Hepatocyte (in vitro differentiated cells): ENCODE measurements at regions not wholly inside any gene's neighbourhood (a gene's known extent, or its start where the extent isn't known, plus 50 kb on each side); places are given as distances from the start of the nearest gene placed in this dataset.

Experiments
- DNase-seq: peaks from one replicate; pipeline ENCODE4 v3.0.0-alpha.2; 2016; ENCODE audit warnings: low spot score
- H2AFZ ChIP-seq: fragments of 200-600 bp; sonication (generic); 2 replicates; pipeline ENCODE4 v1.6.0; 2016; ENCODE audit warnings: antibody characterized with exemption, mild to moderate bottlenecking
- H3K27ac ChIP-seq: fragments of 200-600 bp; sonication (generic); 2 replicates; pipeline ENCODE4 v1.5.1; 2016; ENCODE audit warnings: mild to moderate bottlenecking
- H3K27me3 ChIP-seq: fragments of 200-600 bp; sonication (generic); 2 replicates; pipeline ENCODE4 v1.6.1; 2016
- H3K36me3 ChIP-seq: fragments of 200-600 bp; sonication (generic); replicated peaks from 2 replicates; pipeline ENCODE4 v1.5.1; 2016; ENCODE audit warnings: low read depth; ENCODE audit not compliant: insufficient read depth
- H3K4me1 ChIP-seq: fragments of 200-600 bp; sonication (generic); 2 replicates; pipeline ENCODE4 v1.5.1; 2016; ENCODE audit warnings: mild to moderate bottlenecking, moderate library complexity; ENCODE audit not compliant: insufficient read depth
- H3K4me2 ChIP-seq: fragments of 200-600 bp; sonication (generic); 2 replicates; pipeline ENCODE4 v1.6.0; 2016
- H3K4me3 ChIP-seq: fragments of 200-600 bp; sonication (generic); 2 replicates; pipeline ENCODE4 v1.5.1; 2016; ENCODE audit warnings: mild to moderate bottlenecking
- H3K79me2 ChIP-seq: fragments of 200-600 bp; sonication (generic); 2 replicates; pipeline ENCODE4 v1.6.0; 2017; ENCODE audit warnings: mild to moderate bottlenecking
- H3K9me2 ChIP-seq: fragments of 200-600 bp; sonication (generic); replicated peaks from 2 replicates; pipeline ENCODE4 v1.6.0; 2017; ENCODE audit warnings: mild to moderate bottlenecking; ENCODE audit not compliant: insufficient read depth
- H3K9me3 ChIP-seq: fragments of 200-600 bp; sonication (generic); 2 replicates; pipeline ENCODE4 v1.5.1; 2016; ENCODE audit warnings: low read depth, mild to moderate bottlenecking
- H4K20me1 ChIP-seq: fragments of 200-600 bp; sonication (generic); 2 replicates; pipeline ENCODE4 v1.6.0; 2016; ENCODE audit warnings: mild to moderate bottlenecking; ENCODE audit not compliant: insufficient read depth, poor library complexity, severe bottlenecking
- EZH2 ChIP-seq: fragments of 200-600 bp; sonication (generic); IDR thresholded peaks from 2 replicates; pipeline ENCODE4 v1.6.1; 2016; ENCODE audit warnings: antibody characterized with exemption, mild to moderate bottlenecking, borderline replicate concordance
- EZH2phosphoT487 ChIP-seq: fragments of 200-600 bp; sonication (generic); IDR thresholded peaks from one replicate; pipeline ENCODE4 v1.6.1; 2018; ENCODE audit warnings: antibody characterized with exemption, mild to moderate bottlenecking, low read depth, moderate library complexity; ENCODE audit not compliant: unreplicated experiment, severe bottlenecking
- WGBS: methylation state at CpG from one replicate; pipeline ENCODE4 v1.1.6; 2016; ENCODE audit warnings: low lambda C conversion rate; ENCODE audit errors: missing lambda C conversion rate; 5-methylcytosine and 5-hydroxymethylcytosine counted together
- TF ChIP-seq, protein P1 (sequence below): fragments of 200-600 bp; sonication (generic); IDR thresholded peaks from 2 replicates; pipeline ENCODE4 v1.5.1; 2016; ENCODE audit warnings: antibody characterized with exemption, mild to moderate bottlenecking; ENCODE audit not compliant: poor library complexity

DNA sequence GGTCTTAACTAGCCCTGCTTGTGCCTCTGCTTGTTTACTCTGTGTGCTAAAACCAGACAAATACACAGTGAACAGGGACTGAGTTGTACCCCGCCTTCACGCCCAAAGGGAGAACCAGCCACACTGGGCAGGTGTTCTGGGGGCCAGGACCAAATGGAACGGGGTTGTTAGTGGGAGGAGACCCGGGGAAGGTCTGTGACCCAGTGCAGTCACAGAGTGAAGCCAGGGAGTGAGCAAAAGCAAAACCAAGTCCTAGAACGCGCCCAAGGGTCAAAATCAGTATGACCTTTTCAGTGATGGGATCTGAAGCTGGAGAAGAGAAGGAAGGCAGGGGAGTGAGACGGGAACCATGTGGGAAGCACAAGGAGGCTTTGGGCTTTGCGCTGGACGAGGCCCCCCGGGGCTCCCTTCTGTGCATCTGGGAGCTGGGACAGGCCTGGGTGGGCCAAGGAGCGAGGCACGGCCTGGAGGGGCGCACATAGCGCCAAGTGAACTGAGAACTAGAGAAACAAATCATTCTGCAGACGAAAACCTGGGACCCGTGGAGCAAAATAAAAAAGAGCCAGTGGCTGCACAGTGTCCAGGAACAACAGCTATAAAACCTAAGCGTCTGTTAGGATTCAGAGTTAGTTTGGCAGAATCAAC is 78.3 kb upstream of the ALDH1A3 start:
- Histone ChIP-seq H3K36me3 (no peaks in the 10 kb centered on the region), H3K9me3 (no peaks in the 10 kb centered on the region), H3K4me1 (no peaks in the 10 kb centered on the region), H2AFZ (no peak overlapping the region), H4K20me1 (no peaks in the 10 kb centered on the region), H3K79me2 (no peaks in the 10 kb centered on the region), H3K4me2 (no peak overlapping the region), H3K27ac (no peak overlapping the region), H3K4me3 (no peak overlapping the region), H3K27me3 (no peaks in the 10 kb centered on the region), H3K9me2 (no peaks in the 10 kb centered on the region)
- no peak for DNase-seq
- WGBS = 92% methylated on average over 17 of the region's 17 CpGs
- TF ChIP-seq EZH2phosphoT487 (no peak), EZH2 (no peak)
- TF ChIP-seq, protein P1, sequence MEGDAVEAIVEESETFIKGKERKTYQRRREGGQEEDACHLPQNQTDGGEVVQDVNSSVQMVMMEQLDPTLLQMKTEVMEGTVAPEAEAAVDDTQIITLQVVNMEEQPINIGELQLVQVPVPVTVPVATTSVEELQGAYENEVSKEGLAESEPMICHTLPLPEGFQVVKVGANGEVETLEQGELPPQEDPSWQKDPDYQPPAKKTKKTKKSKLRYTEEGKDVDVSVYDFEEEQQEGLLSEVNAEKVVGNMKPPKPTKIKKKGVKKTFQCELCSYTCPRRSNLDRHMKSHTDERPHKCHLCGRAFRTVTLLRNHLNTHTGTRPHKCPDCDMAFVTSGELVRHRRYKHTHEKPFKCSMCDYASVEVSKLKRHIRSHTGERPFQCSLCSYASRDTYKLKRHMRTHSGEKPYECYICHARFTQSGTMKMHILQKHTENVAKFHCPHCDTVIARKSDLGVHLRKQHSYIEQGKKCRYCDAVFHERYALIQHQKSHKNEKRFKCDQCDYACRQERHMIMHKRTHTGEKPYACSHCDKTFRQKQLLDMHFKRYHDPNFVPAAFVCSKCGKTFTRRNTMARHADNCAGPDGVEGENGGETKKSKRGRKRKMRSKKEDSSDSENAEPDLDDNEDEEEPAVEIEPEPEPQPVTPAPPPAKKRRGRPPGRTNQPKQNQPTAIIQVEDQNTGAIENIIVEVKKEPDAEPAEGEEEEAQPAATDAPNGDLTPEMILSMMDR = no peak

DNA sequence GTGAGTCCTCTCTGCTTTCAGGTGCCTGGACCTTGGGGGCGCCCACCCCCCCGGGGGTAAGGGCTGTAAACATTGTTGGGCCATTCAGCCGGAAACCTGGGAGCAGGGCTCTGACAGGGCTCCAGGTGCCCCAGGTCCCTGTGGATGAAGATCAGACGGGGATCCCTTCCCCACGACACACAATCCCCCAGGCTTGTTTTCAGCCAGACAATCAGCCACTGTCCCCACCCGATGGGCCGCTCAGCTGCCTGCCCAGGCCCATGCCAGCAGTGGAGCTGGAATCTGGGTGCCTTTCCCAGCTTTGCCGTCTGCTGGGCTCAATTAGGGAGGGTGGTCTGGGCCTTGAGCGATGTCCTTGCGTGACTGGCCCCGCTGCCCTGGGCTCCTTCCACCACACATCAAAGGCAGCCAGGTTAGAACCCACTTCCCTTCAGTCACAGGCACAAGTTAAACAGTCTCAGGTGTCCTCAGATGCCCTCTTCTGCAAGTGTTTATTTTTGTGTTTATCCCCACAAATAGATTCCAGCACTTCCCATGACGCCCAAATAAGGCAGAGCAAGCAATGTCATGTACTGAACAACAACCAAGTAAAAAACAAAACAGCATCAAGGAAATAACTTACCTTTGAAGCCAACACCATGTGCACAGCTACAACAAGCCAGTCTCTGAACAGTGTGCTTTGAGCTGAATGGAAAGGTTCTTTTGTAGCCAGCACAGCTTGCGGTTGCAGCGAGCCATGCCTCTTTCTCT is 77.0 kb upstream of the ALDH1A3 start:
- Histone ChIP-seq H3K27me3 (no peaks in the 10 kb centered on the region), H3K36me3 (no peaks in the 10 kb centered on the region), H4K20me1 (no peaks in the 10 kb centered on the region), H3K4me2 (no peak overlapping the region), H2AFZ (no peak overlapping the region), H3K4me3 (no peak overlapping the region), H3K79me2 (no peaks in the 10 kb centered on the region), H3K4me1 (no peaks in the 10 kb centered on the region), H3K27ac (no peak overlapping the region), H3K9me3 (no peaks in the 10 kb centered on the region), H3K9me2 (no peaks in the 10 kb centered on the region)
- no peak for TF ChIP-seq EZH2phosphoT487
- DNase-seq = no peak
- WGBS = 81% methylated on average over 14 of the region's 14 CpGs

DNA sequence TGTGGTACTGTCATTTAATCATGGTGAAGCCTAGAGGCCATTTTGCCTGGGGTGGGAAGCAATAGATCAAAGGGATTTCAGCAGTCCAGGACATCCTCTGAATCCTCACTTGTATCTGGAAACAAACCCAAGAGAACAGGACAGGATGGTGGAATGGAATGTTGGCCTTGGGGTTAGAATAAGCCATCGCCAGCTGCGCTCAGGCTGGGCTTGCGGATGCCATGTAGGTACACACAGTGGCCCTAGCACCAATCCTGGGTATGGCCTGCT is 76.5 kb upstream of the ALDH1A3 start:
- Histone ChIP-seq H3K27me3 (no peaks in the 10 kb centered on the region), H3K27ac (no peak overlapping the region), H3K4me1 (no peaks in the 10 kb centered on the region), H3K79me2 (no peaks in the 10 kb centered on the region), H3K4me3 (no peak overlapping the region), H2AFZ (no peak overlapping the region), H3K9me3 (no peaks in the 10 kb centered on the region), H4K20me1 (no peaks in the 10 kb centered on the region), H3K36me3 (no peaks in the 10 kb centered on the region), H3K9me2 (no peaks in the 10 kb centered on the region), H3K4me2 (no peak overlapping the region)
- TF ChIP-seq EZH2 = no peak
- no peak for TF ChIP-seq EZH2phosphoT487
- TF ChIP-seq, protein P1 = no peak
- no peak for DNase-seq
- 96% methylated on average over 3 of the region's 3 CpGs for WGBS

DNA sequence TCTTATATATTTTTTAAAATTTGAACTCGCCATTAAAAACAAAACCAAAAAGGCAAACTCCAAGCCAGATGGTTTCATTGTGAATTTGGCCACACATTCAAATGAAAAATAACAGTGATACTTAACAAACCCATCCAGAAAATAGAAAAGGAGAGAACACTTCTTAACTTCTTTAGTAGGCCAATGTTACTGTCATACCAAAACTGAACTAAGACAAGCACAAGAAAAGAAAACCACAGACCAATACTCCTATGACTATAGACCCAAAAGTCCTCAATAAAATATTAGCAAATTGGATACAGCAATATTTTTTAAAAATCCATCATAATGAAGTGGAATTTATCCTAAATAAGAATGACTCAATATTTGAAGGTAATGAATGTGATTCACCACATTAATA is 73.5 kb upstream of the ALDH1A3 start:
- no peak for TF ChIP-seq EZH2
- TF ChIP-seq EZH2phosphoT487 = no peak
- TF ChIP-seq, protein P1 = no peak
- Histone ChIP-seq H3K27ac (no peak overlapping the region), H3K79me2 (no peaks in the 10 kb centered on the region), H3K27me3 (no peaks in the 10 kb centered on the region), H3K9me2 (no peaks in the 10 kb centered on the region), H3K4me2 (no peak overlapping the region), H2AFZ (no peak overlapping the region), H3K4me1 (no peaks in the 10 kb centered on the region), H4K20me1 (no peaks in the 10 kb centered on the region), H3K9me3 (no peaks in the 10 kb centered on the region), H3K4me3 (no peak overlapping the region), H3K36me3 (no peaks in the 10 kb centered on the region)
- no peak for DNase-seq
- WGBS = 97% methylated on average over 1 of the region's 1 CpG
